ENCODE measurements at regions not wholly inside any gene's neighbourhood (a gene's known extent, or its start where the extent isn't known, plus 50 kb on each side); places are given as distances from the start of the nearest gene placed in this dataset.

- no peak for TF ChIP-seq POLR2AphosphoS5 (IDR thresholded peaks at IDR 0.05)
- TF ChIP-seq, protein P1, sequence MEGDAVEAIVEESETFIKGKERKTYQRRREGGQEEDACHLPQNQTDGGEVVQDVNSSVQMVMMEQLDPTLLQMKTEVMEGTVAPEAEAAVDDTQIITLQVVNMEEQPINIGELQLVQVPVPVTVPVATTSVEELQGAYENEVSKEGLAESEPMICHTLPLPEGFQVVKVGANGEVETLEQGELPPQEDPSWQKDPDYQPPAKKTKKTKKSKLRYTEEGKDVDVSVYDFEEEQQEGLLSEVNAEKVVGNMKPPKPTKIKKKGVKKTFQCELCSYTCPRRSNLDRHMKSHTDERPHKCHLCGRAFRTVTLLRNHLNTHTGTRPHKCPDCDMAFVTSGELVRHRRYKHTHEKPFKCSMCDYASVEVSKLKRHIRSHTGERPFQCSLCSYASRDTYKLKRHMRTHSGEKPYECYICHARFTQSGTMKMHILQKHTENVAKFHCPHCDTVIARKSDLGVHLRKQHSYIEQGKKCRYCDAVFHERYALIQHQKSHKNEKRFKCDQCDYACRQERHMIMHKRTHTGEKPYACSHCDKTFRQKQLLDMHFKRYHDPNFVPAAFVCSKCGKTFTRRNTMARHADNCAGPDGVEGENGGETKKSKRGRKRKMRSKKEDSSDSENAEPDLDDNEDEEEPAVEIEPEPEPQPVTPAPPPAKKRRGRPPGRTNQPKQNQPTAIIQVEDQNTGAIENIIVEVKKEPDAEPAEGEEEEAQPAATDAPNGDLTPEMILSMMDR (IDR thresholded peaks at IDR 0.05) = no peak
- TF ChIP-seq POLR2A (IDR thresholded peaks at IDR 0.05) = no peak
- TF ChIP-seq EP300 (IDR thresholded peaks at IDR 0.05) = no peak
Measured at GRCh38 chr12:91490667-91491311, 308.2 kb upstream of the DCN start.
